ENCODE measurements at regions not wholly inside any gene's neighbourhood (a gene's known extent, or its start where the extent isn't known, plus 50 kb on each side); places are given as distances from the start of the nearest gene placed in this dataset.

- TF ChIP-seq SP1 (IDR thresholded peaks at IDR 0.05) (no peak), FOXK2 (IDR thresholded peaks at IDR 0.05) (no peak), BHLHE40 (IDR thresholded peaks at IDR 0.05; ENCODE audit: borderline replicate concordance) (no peak), CTBP1 (IDR thresholded peaks at IDR 0.05; ENCODE audit: borderline replicate concordance) (no peak), ELF4 (IDR thresholded peaks at IDR 0.05) (no peak), LEF1 (IDR thresholded peaks at IDR 0.05; ENCODE audit: borderline replicate concordance) (no peak), L3MBTL2 (conservative IDR thresholded peaks at IDR 0.05) (no peak), SUZ12 (IDR thresholded peaks at IDR 0.05) (no peak), FOXA1 (IDR thresholded peaks at IDR 0.05) (no peak), FOXM1 (IDR thresholded peaks at IDR 0.05; ENCODE audit: borderline replicate concordance) (no peak), ZNF384 (IDR thresholded peaks at IDR 0.05) (no peak)
Measured at GRCh38 chr2:120805011-120805410, 69.3 kb downstream of the GLI2 start.
